Omental fat pad (tissue), 3 donors: ENCODE measurements at regions not wholly inside any gene's neighbourhood (a gene's known extent, or its start where the extent isn't known, plus 50 kb on each side); places are given as distances from the start of the nearest gene placed in this dataset.

Source experiments
- ATAC-seq: fragments of 150-250 bp; one replicate; pipeline ENCODE4 v1.9.1; 2016; ENCODE audit warnings: mild to moderate bottlenecking, moderate library complexity; ENCODE audit not compliant: low FRiP score
- DNase-seq: peaks from one replicate; pipeline ENCODE4 v3.0.0-alpha.2; 2019; ENCODE audit warnings: low spot score
- CTCF ChIP-seq, 3 donors: fragments of 450-650 bp; IDR thresholded peaks; one replicate each; pipeline ENCODE4 v1.5.1; 2016 to 2017; ENCODE audit warnings: antibody characterized with exemption in 3 of 3, mild to moderate bottlenecking in 3 of 3, moderate library complexity in 2 of 3

- ATAC-seq = no peak
- DNase-seq = no peak
- TF ChIP-seq CTCF (IDR thresholded peaks at IDR 0.05) = no peak
These were observed 51.2 kb upstream of the PRR23C start for GRCh38 chr3:139095803-139096466.

GRCh38 chr3:139096670-139097069 lies 52.0 kb upstream of the PRR23C start:
- no peak for TF ChIP-seq CTCF (IDR thresholded peaks at IDR 0.05)
- no peak for ATAC-seq
- no peak for DNase-seq

GRCh38 chr3:139098391-139098790 lies 53.7 kb upstream of the PRR23C start:
- DNase-seq (no peak), ATAC-seq (no peak)
- no peak for TF ChIP-seq CTCF (IDR thresholded peaks at IDR 0.05)

GRCh38 chr3:139099968-139100817 lies 55.5 kb upstream of the PRR23C start:
- DNase-seq (no peak), ATAC-seq (no peak)
- TF ChIP-seq CTCF (IDR thresholded peaks at IDR 0.05) = no peak

- ATAC-seq (no peak), DNase-seq (no peak)
- TF ChIP-seq CTCF (IDR thresholded peaks at IDR 0.05) = no peak
These were observed 56.1 kb upstream of the PRR23C start for GRCh38 chr3:139100821-139101220.

GRCh38 chr3:139101396-139101795 lies 56.7 kb upstream of the PRR23C start:
- TF ChIP-seq CTCF (IDR thresholded peaks at IDR 0.05) = no peak
- no peak for DNase-seq
- ATAC-seq = no peak

GRCh38 chr3:139103484-139103883 lies 58.8 kb upstream of the PRR23C start:
- ATAC-seq = no peak
- TF ChIP-seq CTCF (IDR thresholded peaks at IDR 0.05) = no peak
- DNase-seq = no peak
